NT2/D1 (cell line): ENCODE measurements at regions not wholly inside any gene's neighbourhood (a gene's known extent, or its start where the extent isn't known, plus 50 kb on each side); places are given as distances from the start of the nearest gene placed in this dataset.

Experiments
- YY1 ChIP-seq: IDR thresholded peaks from 2 replicates; pipeline ENCODE4 v1.6.1; 2011; ENCODE audit not compliant: insufficient read length, insufficient read depth
- ZNF274 ChIP-seq: IDR thresholded peaks from 2 replicates; pipeline ENCODE4 v1.6.1; 2011; ENCODE audit warnings: mild to moderate bottlenecking, low read depth, low read length

- TF ChIP-seq YY1: no peak
- no peak for TF ChIP-seq ZNF274
Measured at GRCh38 chr5:28823231-28823630, 1784.8 kb upstream of the CDH9 start.
